NCI-H1930 (cell line): ENCODE measurements at regions not wholly inside any gene's neighbourhood (a gene's known extent, or its start where the extent isn't known, plus 50 kb on each side); places are given as distances from the start of the nearest gene placed in this dataset.
"Not testable (repeated sequence)": the region's sequence is repeated elsewhere in the genome, so short reads cannot be mapped to it uniquely, and the experiment has no call there.

Experiments
- DNase-seq, 2 experiments: peaks; one replicate each; lab custom pipeline; 2025; lab: John Stamatoyannopoulos, UW

GRCh38 chr13:48844676-48845075 is 131.0 kb upstream of the FNDC3A start:
- DNase-seq: no peak

- DNase-seq: no peak
Observed at GRCh38 chr13:48849515-48849914, 126.2 kb upstream of the FNDC3A start.

GRCh38 chr13:48851707-48852106 is 124.0 kb upstream of the FNDC3A start:
- no peak for DNase-seq

GRCh38 chr13:48852911-48853727 is 122.6 kb upstream of the FNDC3A start:
- DNase-seq: no peak

GRCh38 chr13:48853728-48854102 is 122.0 kb upstream of the FNDC3A start:
- no peak for DNase-seq

- peak; percentile 8 to 15 for DNase-seq
Observed at GRCh38 chr13:48857576-48857975, 118.1 kb upstream of the FNDC3A start.

GRCh38 chr13:48858122-48858902 is 117.4 kb upstream of the FNDC3A start:
- DNase-seq: no peak

- no peak for DNase-seq
Observed at GRCh38 chr13:48859272-48860105, 116.2 kb upstream of the FNDC3A start.

GRCh38 chr13:48860364-48860763 is 115.3 kb upstream of the FNDC3A start:
- DNase-seq: no peak

GRCh38 chr13:48862572-48862971 is 113.1 kb upstream of the FNDC3A start:
- DNase-seq: no peak

- no peak for DNase-seq
Observed at GRCh38 chr13:48864100-48864499, 111.6 kb upstream of the FNDC3A start.

GRCh38 chr13:48866249-48866648 is 109.5 kb upstream of the FNDC3A start:
- DNase-seq: no peak

- no peak for DNase-seq
Observed at GRCh38 chr13:48873081-48873480, 102.6 kb upstream of the FNDC3A start.

GRCh38 chr13:48873587-48873986 is 102.1 kb upstream of the FNDC3A start:
- DNase-seq: no peak

- no peak for DNase-seq
Observed at GRCh38 chr13:48874165-48874564, 101.5 kb upstream of the FNDC3A start.

GRCh38 chr13:48875047-48875446 is 100.7 kb upstream of the FNDC3A start:
- DNase-seq: no peak

GRCh38 chr13:48876289-48876688 is 99.4 kb upstream of the FNDC3A start:
- no peak for DNase-seq

GRCh38 chr13:48879432-48879831 is 96.3 kb upstream of the FNDC3A start:
- DNase-seq: no peak

GRCh38 chr13:48879854-48880253 is 95.9 kb upstream of the FNDC3A start:
- no peak for DNase-seq

- DNase-seq: not testable (repeated sequence)
Observed at GRCh38 chr13:48883786-48884185, 91.9 kb upstream of the FNDC3A start.

- DNase-seq: no peak
Observed at GRCh38 chr13:48885027-48885395, 90.7 kb upstream of the FNDC3A start.

GRCh38 chr13:48888613-48889012 is 87.1 kb upstream of the FNDC3A start:
- no peak for DNase-seq

- DNase-seq: no peak
Observed at GRCh38 chr13:48890391-48890790, 85.3 kb upstream of the FNDC3A start.
